ENCODE measurements at regions not wholly inside any gene's neighbourhood (a gene's known extent, or its start where the extent isn't known, plus 50 kb on each side); places are given as distances from the start of the nearest gene placed in this dataset.

GRCh38 chr18:76615065-76615733 is 120.2 kb upstream of the ZNF516 start:
- no peak overlapping the region for H3K9ac ChIP-seq (ENCODE audit: insufficient read depth, low read length)
- TF ChIP-seq EZH2 (IDR thresholded peaks at IDR 0.05; ENCODE audit: low read length, missing control alignments): no peak
- TF ChIP-seq CTCF (conservative IDR thresholded peaks at IDR 0.05 in 1 of 2, IDR thresholded peaks at IDR 0.05 in 1 of 2; ENCODE audit: low read depth in 1 of 2, low read length in 2 of 2): no peak

GRCh38 chr18:76613755-76614120 is 118.7 kb upstream of the ZNF516 start:
- Histone ChIP-seq H3K27me3 (ENCODE audit: control insufficient read depth, insufficient read depth, low read length) (no peaks in the 10 kb centered on the region), H3K4me2 (ENCODE audit: extremely low read depth, insufficient read depth, low read length) (no peak overlapping the region)

More at GRCh38 chr18:76615065-76615733, 120.2 kb upstream of the ZNF516 start:
- DNase-seq (ENCODE audit: low read depth in 2 of 2): peak in 1 of 2 donors; percentile 40
- Histone ChIP-seq H3K27me3 (ENCODE audit: control insufficient read depth, insufficient read depth, low read length) (no peaks in the 10 kb centered on the region), H2AFZ (ENCODE audit: low read length) (no peak overlapping the region), H3K9me3 (ENCODE audit: control insufficient read depth, insufficient read depth, low read depth, low read length) (no peaks in the 10 kb centered on the region), H3K36me3 (ENCODE audit: control insufficient read depth, insufficient read depth, low read length) (no peaks in the 10 kb centered on the region), H3K79me2 (ENCODE audit: control insufficient read depth, insufficient read depth, low read length) (no peaks in the 10 kb centered on the region), H3K4me2 (ENCODE audit: extremely low read depth, insufficient read depth, low read length) (no peak overlapping the region), H3K4me1 (ENCODE audit: control insufficient read depth, extremely low read depth, insufficient read depth, low read length) (peaks cover 4% of the 10 kb centered on the region), H3K27ac (ENCODE audit: insufficient read depth, low read length) (no peak overlapping the region), H3K4me3 (replicated peaks in 1 of 4; ENCODE audit: control extremely low read depth in 1 of 4, insufficient read depth in 1 of 4, low read depth in 3 of 4, low read length in 4 of 4) (no peak overlapping the region), H4K20me1 (ENCODE audit: control insufficient read depth, extremely low read depth, insufficient read depth, low read length) (no peaks in the 10 kb centered on the region)

More at GRCh38 chr18:76613755-76614120, 118.7 kb upstream of the ZNF516 start:
- Histone ChIP-seq H3K27ac (ENCODE audit: insufficient read depth, low read length) (no peak overlapping the region), H3K4me1 (ENCODE audit: control insufficient read depth, extremely low read depth, insufficient read depth, low read length) (no peaks in the 10 kb centered on the region), H4K20me1 (ENCODE audit: control insufficient read depth, extremely low read depth, insufficient read depth, low read length) (no peaks in the 10 kb centered on the region), H3K79me2 (ENCODE audit: control insufficient read depth, insufficient read depth, low read length) (no peaks in the 10 kb centered on the region), H3K9ac (ENCODE audit: insufficient read depth, low read length) (no peak overlapping the region), H3K36me3 (ENCODE audit: control insufficient read depth, insufficient read depth, low read length) (no peaks in the 10 kb centered on the region), H2AFZ (ENCODE audit: low read length) (no peak overlapping the region), H3K4me3 (replicated peaks in 1 of 4; ENCODE audit: control extremely low read depth in 1 of 4, insufficient read depth in 1 of 4, low read depth in 3 of 4, low read length in 4 of 4) (no peak overlapping the region), H3K9me3 (ENCODE audit: control insufficient read depth, insufficient read depth, low read depth, low read length) (no peaks in the 10 kb centered on the region)
- no peak for TF ChIP-seq CTCF (conservative IDR thresholded peaks at IDR 0.05 in 1 of 2, IDR thresholded peaks at IDR 0.05 in 1 of 2; ENCODE audit: low read depth in 1 of 2, low read length in 2 of 2)
- no peak for TF ChIP-seq EZH2 (IDR thresholded peaks at IDR 0.05; ENCODE audit: low read length, missing control alignments)
- no peak for DNase-seq (ENCODE audit: low read depth in 2 of 2)

Measured in fibroblast of lung (primary cell).